ENCODE measurements at regions not wholly inside any gene's neighbourhood (a gene's known extent, or its start where the extent isn't known, plus 50 kb on each side); places are given as distances from the start of the nearest gene placed in this dataset.

DNA sequence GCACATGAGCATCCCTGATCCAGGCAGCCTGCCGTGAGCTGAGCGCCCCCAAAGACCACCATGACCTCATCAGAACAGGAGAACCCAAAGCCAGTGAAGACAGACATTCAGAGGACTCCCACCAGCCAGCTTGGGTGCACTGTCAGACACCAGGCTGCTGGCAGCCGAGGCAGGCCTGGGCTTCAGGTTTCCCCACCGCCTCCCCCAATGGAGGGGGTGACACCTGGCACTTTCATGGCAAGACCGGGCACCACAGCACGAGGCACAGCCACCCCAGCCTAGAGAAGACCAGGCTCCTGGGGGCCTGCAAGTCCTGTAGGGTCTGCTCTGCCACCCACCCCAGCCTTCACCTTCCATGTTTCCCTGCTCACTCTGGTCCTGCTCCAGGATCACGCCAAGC, 140.5 kb downstream of the C16orf95 start:
- no peaks in the 10 kb centered on the region for H3K9me3 ChIP-seq
- TF ChIP-seq Cebpa-rat (IDR thresholded peaks at IDR 0.05): no peak
- H3K9ac ChIP-seq: no peak overlapping the region
- no peak overlapping the region for H3K4me2 ChIP-seq
- no peaks in the 10 kb centered on the region for H4K20me1 ChIP-seq
- no peaks in the 10 kb centered on the region for H3K27me3 ChIP-seq
- H3K4me3 ChIP-seq: no peak overlapping the region
- peaks cover 10% of the 10 kb centered on the region for H3K4me1 ChIP-seq
- no peak overlapping the region for H3K27ac ChIP-seq
- no peaks in the 10 kb centered on the region for H3K36me3 ChIP-seq

DNA sequence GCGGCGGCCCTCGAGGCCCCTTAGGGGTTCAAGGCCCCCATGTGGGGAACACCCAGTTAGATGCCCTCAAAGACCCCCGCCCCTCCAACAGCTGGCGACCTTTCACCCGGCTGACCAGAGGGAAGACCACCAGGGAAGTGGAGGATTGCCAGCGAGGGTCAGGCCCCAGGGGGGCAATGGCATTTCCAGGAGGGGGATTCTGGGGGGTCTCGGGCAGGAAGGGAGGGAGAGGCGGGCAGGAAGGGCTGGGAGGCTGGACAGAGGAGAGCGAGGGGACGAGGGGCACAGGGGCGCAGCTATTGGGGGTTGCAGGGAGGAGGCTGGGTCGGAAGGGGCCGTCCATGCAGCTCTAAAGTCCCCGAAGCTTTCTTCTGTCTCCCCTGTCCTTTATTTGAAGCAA, 139.5 kb downstream of the C16orf95 start:
- Histone ChIP-seq H3K27me3 (no peaks in the 10 kb centered on the region), H3K9me3 (no peaks in the 10 kb centered on the region), H4K20me1 (no peaks in the 10 kb centered on the region), H3K4me3 (no peak overlapping the region), H3K9ac (no peak overlapping the region), H3K4me1 (peaks cover 10% of the 10 kb centered on the region), H3K36me3 (no peaks in the 10 kb centered on the region), H3K27ac (no peak overlapping the region), H3K4me2 (no peak overlapping the region)
- TF ChIP-seq Cebpa-rat (IDR thresholded peaks at IDR 0.05): no peak

DNA sequence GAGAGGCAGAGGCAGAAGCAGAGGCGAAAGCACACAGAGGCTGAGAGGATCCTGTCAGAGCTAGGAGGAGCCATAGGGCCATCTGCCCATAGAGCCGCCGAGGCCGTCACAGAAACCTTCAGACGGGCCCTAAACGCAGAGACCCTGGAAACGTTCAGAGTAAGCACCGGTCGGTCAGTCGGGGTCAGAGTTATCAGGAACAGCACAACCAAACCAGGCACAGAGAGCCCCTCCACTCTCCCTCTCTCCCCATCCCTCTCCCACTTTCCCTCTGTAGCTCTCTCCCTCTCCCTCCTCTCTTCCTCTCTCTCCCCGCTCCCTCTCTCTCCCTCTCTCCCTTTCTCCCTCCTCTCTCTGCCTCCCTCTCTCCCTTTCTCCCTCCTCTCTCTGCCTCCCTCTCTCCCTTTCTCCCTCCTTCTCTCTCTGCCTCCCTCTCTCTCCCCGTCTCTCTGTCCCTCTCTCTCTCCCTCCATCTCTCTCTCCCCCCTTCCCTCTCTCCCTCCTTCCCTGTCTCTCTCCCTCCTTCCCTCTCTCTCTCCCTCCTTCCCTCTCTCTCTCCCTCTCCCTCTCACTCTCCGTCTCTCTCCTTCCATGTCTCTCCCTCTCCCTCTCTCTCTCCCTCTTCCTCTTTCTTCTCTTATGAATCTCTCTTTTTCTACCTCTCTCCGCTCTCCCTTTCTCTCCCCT, 138.9 kb downstream of the C16orf95 start:
- H3K36me3 ChIP-seq: no peaks in the 10 kb centered on the region
- no peak overlapping the region for H3K4me2 ChIP-seq
- H3K4me1 ChIP-seq: peaks cover 10% of the 10 kb centered on the region
- no peaks in the 10 kb centered on the region for H3K9me3 ChIP-seq
- H4K20me1 ChIP-seq: no peaks in the 10 kb centered on the region
- H3K27ac ChIP-seq: no peak overlapping the region
- no peak for TF ChIP-seq Cebpa-rat (IDR thresholded peaks at IDR 0.05)
- no peak overlapping the region for H3K4me3 ChIP-seq
- H3K9ac ChIP-seq: no peak overlapping the region
- no peaks in the 10 kb centered on the region for H3K27me3 ChIP-seq

DNA sequence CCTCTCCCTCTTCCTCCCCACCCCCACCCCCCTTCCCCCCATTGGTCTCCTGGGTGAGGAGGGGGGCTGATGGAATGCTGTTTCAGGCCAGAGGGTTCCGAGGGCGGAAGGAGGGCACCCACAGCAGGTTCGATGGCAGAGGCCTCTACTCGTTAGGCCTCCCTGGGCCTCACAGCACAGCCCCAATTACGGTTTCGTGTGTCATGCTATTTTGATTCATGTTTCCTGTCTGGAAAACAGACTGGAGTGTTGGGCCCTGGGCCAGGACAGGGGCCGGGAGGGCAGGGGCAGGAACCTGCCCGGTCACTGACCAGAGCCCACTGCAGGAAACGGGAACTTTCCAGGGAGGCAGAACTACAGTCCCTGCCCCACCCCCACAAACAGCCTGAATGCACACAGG, 138.2 kb downstream of the C16orf95 start:
- peaks cover 10% of the 10 kb centered on the region for H3K4me1 ChIP-seq
- H3K27ac ChIP-seq: peak overlapping the region; percentile 56; the same call in 1 of the 2 replicates
- H3K9ac ChIP-seq: peak overlapping the region; percentile 39; the same call in 1 of the 2 replicates
- H3K4me3 ChIP-seq: no peak overlapping the region
- peak overlapping the region; percentile 58 for H3K4me2 ChIP-seq
- TF ChIP-seq Cebpa-rat (IDR thresholded peaks at IDR 0.05): no peak
- H4K20me1 ChIP-seq: no peaks in the 10 kb centered on the region
- no peaks in the 10 kb centered on the region for H3K9me3 ChIP-seq
- H3K36me3 ChIP-seq: no peaks in the 10 kb centered on the region
- no peaks in the 10 kb centered on the region for H3K27me3 ChIP-seq

DNA sequence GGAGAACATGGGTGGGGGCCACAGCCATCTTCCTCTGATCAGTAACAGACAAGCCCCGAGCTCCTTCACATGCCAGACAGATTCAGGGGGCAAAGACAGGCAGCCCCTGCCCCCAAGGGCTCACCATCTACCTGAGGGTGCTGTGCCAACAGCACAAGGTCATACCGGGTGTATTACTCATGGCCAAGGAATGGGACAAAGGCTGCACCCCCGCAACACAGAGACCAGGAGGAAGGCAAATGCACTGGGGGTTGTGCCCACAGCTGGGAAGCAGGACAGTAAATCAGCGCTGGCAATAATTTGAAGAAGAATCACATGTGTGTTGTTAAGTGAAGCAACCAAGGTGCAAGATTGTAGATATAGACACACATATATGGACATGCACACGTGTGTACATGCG, 137.1 kb downstream of the C16orf95 start:
- Histone ChIP-seq H3K9me3 (no peaks in the 10 kb centered on the region), H3K4me2 (no peak overlapping the region), H3K27me3 (no peaks in the 10 kb centered on the region), H3K4me3 (no peak overlapping the region), H3K9ac (no peak overlapping the region), H3K36me3 (no peaks in the 10 kb centered on the region), H3K27ac (no peak overlapping the region), H3K4me1 (peaks cover 10% of the 10 kb centered on the region), H4K20me1 (no peaks in the 10 kb centered on the region)
- no peak for TF ChIP-seq Cebpa-rat (IDR thresholded peaks at IDR 0.05)

DNA sequence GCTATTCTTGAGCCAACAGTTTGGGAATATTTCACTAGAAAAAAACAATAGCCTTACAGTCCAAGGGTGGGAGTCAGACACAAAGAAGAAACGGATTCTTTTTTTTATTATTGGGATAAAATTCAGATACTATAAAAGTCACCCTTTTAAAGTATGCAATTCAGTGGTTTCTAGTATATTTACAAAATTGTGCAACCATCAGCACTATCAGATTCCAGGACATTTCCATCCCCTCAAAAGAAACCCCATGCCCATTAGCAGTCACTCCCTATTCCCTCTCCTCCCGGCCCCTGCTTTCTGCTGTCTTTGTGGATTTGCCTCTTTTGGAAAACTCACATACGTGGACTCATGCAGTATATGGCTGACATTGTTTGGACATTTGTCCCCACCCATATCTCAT, 134.4 kb downstream of the C16orf95 start:
- Histone ChIP-seq H3K9ac (no peak overlapping the region), H3K4me3 (no peak overlapping the region), H3K27ac (no peak overlapping the region), H3K36me3 (no peaks in the 10 kb centered on the region), H3K4me2 (no peak overlapping the region), H3K27me3 (no peaks in the 10 kb centered on the region), H4K20me1 (no peaks in the 10 kb centered on the region), H3K9me3 (no peaks in the 10 kb centered on the region), H3K4me1 (peaks cover 10% of the 10 kb centered on the region)
- TF ChIP-seq Cebpa-rat (IDR thresholded peaks at IDR 0.05): no peak

DNA sequence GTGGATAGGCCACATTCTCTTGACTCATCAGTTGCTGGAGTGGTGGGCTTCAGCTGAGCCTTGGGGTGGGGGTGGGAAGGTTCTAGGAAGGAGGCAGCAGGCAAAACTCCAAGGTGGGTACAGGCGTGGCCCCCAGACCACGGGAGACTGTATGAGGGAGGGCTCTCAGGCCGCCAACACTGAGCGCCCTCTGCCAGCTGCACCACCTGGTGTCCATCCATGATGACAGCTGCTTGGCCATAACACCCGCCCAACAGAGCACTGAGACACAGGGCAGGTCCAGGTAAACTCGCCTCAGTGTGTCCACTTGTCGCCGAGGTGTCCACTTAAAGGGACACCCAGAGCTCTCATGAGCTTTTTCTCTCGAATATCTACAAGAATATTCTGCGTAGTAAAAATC, 133.5 kb downstream of the C16orf95 start:
- peaks cover 10% of the 10 kb centered on the region for H3K4me1 ChIP-seq
- 0 out of 2 replicates have a peak overlapping the region, but pooled peaks have one; percentile 19 for H3K9ac ChIP-seq
- no peaks in the 10 kb centered on the region for H3K27me3 ChIP-seq
- H3K4me3 ChIP-seq: no peak overlapping the region
- no peaks in the 10 kb centered on the region for H3K9me3 ChIP-seq
- no peak for TF ChIP-seq Cebpa-rat (IDR thresholded peaks at IDR 0.05)
- H3K36me3 ChIP-seq: no peaks in the 10 kb centered on the region
- no peak overlapping the region for H3K27ac ChIP-seq
- H3K4me2 ChIP-seq: no peak overlapping the region
- H4K20me1 ChIP-seq: no peaks in the 10 kb centered on the region

DNA sequence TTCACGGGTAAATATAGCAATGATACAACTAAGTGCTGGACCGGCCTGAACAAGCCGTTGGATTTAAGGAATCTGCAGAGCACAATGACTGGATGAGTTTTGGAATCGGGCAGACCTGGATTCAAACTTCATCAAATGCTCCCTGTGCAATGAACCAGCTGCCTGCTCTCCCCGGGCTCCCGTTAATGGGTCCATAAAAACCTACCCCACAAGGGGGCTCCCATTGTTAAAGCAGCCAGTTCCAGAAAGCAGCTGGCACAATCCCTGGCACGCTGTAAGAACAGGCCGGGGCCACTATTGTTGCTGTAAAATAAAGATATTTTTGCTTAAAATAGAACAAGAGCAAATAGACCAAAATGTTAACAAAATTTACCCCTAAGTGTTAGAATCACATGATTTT, 131.9 kb downstream of the C16orf95 start:
- no peak overlapping the region for H3K4me3 ChIP-seq
- H3K4me2 ChIP-seq: no peak overlapping the region
- H3K9me3 ChIP-seq: peaks cover 10% of the 10 kb centered on the region
- H3K4me1 ChIP-seq: no peaks in the 10 kb centered on the region
- H3K36me3 ChIP-seq: no peaks in the 10 kb centered on the region
- H3K27ac ChIP-seq: no peak overlapping the region
- no peak overlapping the region for H3K9ac ChIP-seq
- TF ChIP-seq Cebpa-rat (IDR thresholded peaks at IDR 0.05): no peak
- no peaks in the 10 kb centered on the region for H3K27me3 ChIP-seq
- H4K20me1 ChIP-seq: no peaks in the 10 kb centered on the region

DNA sequence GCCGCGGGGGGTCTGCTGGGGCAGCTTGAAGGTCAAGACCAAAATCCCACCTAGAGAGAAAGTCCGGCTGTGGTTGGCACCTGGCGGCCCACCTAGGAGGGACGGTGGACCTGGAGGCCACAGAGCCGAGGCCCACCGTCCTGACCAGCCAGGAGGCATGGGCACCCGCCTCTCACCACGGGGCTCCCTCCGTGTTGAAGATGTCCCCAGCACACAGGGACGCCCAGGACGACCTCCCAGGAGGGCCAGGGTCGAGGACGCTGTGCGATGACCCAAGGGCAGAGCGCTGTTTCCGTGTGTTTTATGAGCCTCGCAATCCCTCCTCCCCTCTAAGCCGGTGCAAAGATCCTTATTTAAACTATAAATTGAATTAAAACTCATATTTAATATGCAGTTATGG, 131.2 kb downstream of the C16orf95 start:
- H3K9ac ChIP-seq: no peak overlapping the region
- no peaks in the 10 kb centered on the region for H3K27me3 ChIP-seq
- H4K20me1 ChIP-seq: no peaks in the 10 kb centered on the region
- H3K4me2 ChIP-seq: no peak overlapping the region
- H3K4me1 ChIP-seq: no peaks in the 10 kb centered on the region
- peaks cover 17% of the 10 kb centered on the region for H3K9me3 ChIP-seq
- no peak overlapping the region for H3K4me3 ChIP-seq
- no peak for TF ChIP-seq Cebpa-rat (IDR thresholded peaks at IDR 0.05)
- H3K27ac ChIP-seq: no peak overlapping the region
- H3K36me3 ChIP-seq: no peaks in the 10 kb centered on the region

DNA sequence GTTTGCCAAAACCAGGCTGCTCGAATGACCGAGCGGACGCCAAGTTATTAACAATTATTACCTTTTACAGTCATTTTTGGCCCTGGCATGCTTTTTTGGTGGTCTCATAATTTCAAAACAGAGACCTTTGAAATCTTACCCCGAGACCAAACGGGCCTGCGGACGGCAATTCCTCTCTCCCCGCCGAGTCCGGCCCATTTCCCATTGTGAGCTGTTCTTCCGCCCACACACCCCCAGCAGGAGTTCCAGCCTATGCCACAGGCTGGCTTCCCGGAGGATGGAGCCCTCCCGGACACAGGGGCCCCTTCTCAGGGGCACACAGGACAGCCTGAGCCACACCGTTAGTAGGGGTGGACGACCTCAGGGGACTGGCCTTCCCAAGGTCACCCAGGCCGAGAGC, 130.7 kb downstream of the C16orf95 start:
- no peaks in the 10 kb centered on the region for H3K36me3 ChIP-seq
- no peak overlapping the region for H3K27ac ChIP-seq
- H3K4me2 ChIP-seq: no peak overlapping the region
- H3K9ac ChIP-seq: no peak overlapping the region
- H3K27me3 ChIP-seq: no peaks in the 10 kb centered on the region
- H3K9me3 ChIP-seq: peaks cover 21% of the 10 kb centered on the region
- no peak for TF ChIP-seq Cebpa-rat (IDR thresholded peaks at IDR 0.05)
- peaks cover under 1% of the 10 kb centered on the region; the same call in 1 of the 2 replicates for H3K4me1 ChIP-seq
- no peak overlapping the region for H3K4me3 ChIP-seq
- no peaks in the 10 kb centered on the region for H4K20me1 ChIP-seq

All from BLaER1 (cell line).